ENCODE measurements at regions not wholly inside any gene's neighbourhood (a gene's known extent, or its start where the extent isn't known, plus 50 kb on each side); places are given as distances from the start of the nearest gene placed in this dataset.

- no peak for DNase-seq
Observed at GRCh38 chr2:208545403-208546042, 138.9 kb downstream of the PTH2R start.

DNA sequence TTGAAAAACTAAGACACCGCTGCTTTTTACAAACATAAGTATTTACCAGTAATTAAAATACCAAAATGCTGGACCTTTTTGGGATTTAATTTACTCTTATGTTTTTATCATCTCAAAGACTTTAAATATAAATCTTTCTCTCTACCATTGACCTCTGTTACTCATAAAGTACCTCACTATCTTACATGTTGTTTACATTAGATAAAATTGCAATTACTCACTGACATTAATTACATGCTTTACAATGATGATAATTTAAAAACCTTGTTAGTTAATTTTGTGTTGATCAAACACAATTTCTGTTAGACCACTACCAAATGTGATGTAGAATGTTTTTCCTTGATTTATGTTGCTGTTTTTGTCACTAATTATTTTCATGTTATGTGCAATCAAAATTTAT lies 139.5 kb downstream of the PTH2R start:
- no peak for DNase-seq

- DNase-seq = no peak
Observed at GRCh38 chr2:208546860-208547650, 140.5 kb downstream of the PTH2R start.

- DNase-seq = no peak
Observed at GRCh38 chr2:208548700-208549099, 142.1 kb downstream of the PTH2R start.

GRCh38 chr2:208549546-208550158 lies 143.1 kb downstream of the PTH2R start:
- DNase-seq = no peak

DNA sequence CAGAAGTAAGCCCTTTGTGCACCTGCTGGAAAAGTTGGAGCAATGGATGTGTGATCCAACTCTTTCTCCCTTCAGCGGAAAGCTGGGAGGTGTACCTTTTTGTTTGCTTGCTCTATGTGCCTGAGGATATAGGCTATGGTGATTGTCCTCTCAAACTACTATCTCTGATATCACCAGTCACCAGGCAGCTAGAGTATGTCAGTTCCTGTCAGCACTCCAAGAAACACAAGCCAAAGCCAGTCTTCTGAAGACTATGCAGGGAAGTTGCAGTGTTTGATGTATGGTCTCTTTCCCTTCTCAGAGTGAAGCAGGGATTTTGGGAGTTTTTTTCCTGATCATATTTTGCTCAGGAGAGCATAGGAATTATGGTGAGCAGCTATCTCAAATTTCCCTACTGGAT lies 146.4 kb downstream of the PTH2R start:
- DNase-seq = no peak

GRCh38 chr2:208556983-208557484 lies 150.4 kb downstream of the PTH2R start:
- no peak for DNase-seq

DNA sequence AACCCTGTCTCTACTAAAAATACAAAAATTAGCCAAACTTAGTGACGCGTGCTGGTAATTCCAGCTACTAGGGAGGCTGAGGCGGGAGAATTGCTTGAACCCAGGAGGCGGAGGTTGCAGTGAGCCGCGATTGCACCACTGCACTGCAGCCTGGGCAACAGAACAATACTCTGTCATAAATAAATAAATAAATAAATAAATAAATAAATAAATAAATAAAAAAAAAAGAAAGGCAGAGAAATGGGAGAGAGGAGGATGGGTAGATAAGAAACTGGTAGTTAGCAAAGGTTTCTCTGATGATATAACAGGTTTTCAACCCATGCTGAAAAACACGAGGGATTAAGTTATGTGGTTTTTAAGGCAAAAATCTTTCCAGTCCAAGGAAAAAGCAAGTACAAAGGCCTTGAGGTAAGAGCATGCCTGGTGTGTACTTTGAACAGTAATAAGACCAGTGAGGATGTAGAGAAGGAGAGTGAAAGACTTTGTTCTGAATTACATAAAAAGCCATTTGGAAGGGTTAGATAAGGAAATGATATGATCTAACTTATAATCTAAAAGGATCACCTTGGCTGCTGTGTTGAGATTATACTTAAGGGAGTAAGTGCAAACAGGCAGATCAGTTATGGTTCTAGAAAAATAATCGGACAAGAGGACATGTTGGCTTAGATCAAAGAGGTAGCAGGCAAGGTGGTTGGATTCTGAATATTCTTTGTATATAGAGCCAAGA lies 159.3 kb downstream of the PTH2R start:
- no peak for DNase-seq

DNA sequence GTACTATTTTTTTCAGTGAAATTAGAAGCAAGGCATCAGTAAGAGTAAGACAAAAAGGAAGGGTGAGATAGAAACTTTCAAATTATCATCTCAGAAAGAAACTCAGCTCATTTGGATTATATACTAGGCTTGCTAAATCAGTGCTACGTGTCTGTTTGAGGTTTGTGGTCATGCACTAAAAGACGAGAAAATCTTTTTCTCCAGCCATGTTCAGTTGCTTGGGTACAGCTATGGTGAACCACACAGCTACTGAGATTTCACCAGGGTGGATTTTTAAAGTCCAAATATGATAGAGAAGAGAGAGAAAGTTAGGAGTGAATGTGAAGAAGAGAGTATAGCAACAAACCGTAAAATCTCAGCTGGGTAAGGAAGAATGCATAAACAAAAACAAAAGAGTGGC lies 161.6 kb downstream of the PTH2R start:
- no peak for DNase-seq

DNA sequence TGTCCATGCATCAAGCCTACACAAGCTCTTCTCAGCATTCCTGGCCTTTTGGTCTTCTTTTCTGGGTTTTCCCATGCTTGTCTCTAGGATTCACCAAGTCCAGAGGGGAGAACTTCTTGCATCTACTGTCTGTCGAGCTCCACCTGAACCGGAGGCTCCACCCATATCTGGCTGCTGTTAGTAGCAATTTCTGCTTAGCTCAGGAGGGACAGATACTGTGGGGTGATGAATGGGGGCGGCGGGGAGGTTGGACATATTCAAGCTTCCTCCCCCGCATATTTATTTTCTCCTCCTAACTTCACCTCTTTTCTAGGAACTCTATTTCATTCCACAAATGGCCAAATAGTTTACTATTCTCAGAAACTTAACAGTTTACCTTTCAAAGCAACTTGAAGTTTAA lies 163.5 kb downstream of the PTH2R start:
- DNase-seq = no peak

GRCh38 chr2:208570851-208571763 lies 164.5 kb downstream of the PTH2R start:
- DNase-seq = no peak

GRCh38 chr2:208571764-208572131 lies 165.2 kb downstream of the PTH2R start:
- DNase-seq = no peak

DNA sequence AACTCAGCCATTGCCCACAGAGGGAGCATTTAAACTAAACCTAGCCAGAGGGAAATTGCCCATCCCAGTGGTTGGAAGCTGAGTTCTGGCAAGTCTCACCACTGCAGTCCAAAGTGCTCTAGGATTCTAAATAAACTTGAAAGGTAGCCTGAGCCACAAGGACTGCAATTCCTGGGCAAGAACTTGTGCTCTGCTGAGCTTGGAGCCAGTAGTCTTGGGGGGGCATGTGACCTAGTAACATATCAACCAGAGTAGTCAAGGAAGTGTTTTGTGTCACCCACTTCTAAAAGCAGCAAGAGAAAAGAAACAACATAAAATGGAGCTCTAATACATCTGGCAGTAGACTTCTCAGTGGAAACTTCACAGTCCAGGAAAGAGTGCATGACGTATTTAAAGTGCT lies 167.0 kb downstream of the PTH2R start:
- DNase-seq = no peak

GRCh38 chr2:208579678-208580077 lies 173.1 kb downstream of the PTH2R start:
- DNase-seq = no peak

DNA sequence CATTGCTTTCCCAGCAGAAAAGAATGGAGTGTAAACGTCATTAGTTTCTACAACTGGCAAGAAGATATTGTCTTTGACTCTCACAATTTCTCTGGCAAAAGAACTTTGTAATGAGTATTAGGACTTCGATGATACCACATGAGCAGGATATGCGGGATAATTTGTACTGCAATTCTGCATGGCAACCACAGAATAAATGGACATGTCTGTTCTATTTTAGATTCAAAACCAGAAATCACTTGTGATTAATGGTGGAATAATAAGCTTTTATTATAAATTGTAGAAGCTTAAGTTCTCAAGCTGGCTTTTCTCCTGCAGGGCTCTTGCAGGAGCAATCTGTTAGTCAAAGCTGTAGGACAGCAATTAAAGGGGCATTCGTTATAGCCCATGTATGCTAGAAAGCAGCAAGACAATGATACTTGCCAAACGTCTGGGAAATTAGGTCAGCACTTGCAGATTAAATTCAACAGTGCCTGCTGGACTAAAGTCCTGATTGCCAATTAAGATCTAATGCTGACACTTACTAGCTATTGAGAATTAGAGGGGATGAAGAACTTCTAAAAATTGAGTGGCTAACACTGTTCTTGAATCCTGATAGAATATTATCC lies 177.9 kb downstream of the PTH2R start:
- no peak for DNase-seq

DNA sequence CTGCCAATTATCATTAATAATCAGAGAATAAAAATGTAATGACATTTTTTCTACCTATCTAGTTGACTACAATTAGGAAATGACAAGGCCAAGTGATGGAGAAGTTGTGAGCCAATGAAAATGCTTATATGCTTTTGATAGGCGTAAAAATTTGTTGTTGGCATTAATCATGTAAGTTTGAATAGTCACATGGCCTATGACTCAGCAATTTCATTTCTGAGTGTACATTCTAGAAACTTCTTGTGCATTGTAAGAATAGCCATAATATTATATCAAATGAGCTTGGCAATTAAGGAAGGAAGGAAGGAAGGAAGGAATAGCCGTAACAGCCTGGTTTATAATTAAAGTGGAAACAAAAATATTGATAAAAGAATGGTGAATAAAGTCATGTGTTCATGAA lies 179.9 kb downstream of the PTH2R start:
- no peak for DNase-seq

- DNase-seq = no peak
Observed at GRCh38 chr2:208594642-208595385, 188.2 kb downstream of the PTH2R start.

DNA sequence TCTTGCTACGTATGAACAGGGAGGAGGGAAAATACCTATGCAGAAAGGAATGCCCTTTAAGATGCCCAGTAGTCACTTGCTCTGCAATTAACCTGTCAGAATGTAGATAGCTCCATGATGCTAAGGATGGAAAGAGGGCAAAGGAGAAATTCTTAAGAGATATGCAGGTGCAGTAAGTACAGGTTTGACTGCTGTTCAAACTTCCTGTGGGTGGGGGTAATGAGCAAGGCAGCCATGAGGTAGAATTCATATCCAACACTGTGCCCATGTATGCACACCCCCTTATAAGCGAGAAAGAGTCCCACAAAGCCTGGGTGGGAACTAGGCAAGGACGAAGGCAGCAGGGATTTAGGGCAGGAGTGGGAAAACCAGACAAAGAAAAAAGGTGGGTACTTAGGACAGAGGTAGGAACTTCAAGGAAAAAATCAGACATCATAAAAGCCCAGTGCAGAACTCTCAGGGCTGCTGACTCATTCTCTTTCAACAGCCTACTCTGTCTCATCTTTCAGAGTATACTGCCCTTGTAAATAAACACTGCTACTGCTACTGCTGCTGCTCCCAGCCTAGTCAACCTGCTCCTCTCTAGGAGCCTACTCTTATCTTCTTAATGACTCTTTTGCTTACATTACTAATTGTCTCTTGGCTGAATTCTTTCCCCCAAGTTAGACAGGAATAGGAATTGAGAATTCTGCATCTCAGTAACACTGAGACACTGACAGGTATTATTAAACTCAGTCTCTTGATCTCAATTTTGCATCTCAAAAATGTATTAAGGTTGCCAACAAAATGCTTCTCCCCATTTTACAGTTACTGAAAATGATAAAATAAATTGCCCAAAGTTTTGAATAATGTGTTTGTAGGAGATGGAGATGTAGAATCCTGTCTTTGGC lies 189.0 kb downstream of the PTH2R start:
- peak; percentile 10 for DNase-seq

- no peak for DNase-seq
Observed at GRCh38 chr2:208607694-208608093, 201.1 kb downstream of the PTH2R start.
